BLaER1 treated with 17β-estradiol and CSF1 and Interleukin-3, amounts not matched to agents 10 nM and 100 nM (cell line): ENCODE measurements at regions not wholly inside any gene's neighbourhood (a gene's known extent, or its start where the extent isn't known, plus 50 kb on each side); places are given as distances from the start of the nearest gene placed in this dataset.

ENCODE experiments used
- H3K27ac ChIP-seq, 11 experiments: shearing (Covaris generic); formaldehyde crosslinking; 2 replicates each; pipeline ENCODE4 v1.8.1; 2022
- H3K27me3 ChIP-seq, 11 experiments: shearing (Covaris generic); formaldehyde crosslinking; 2 replicates each; pipeline ENCODE4 v1.8.1; 2022
- H3K36me3 ChIP-seq, 11 experiments: shearing (Covaris generic); formaldehyde crosslinking; 2 replicates each; pipeline ENCODE4 v1.8.1; 2022
- H3K4me1 ChIP-seq, 10 experiments: shearing (Covaris generic); formaldehyde crosslinking; 2 replicates each; pipeline ENCODE4 v1.8.1; 2022
- H3K4me2 ChIP-seq, 11 experiments: shearing (Covaris generic); formaldehyde crosslinking; 2 replicates each; pipeline ENCODE4 v1.8.1; 2022
- H3K4me3 ChIP-seq, 10 experiments: shearing (Covaris generic); formaldehyde crosslinking; 2 replicates each; pipeline ENCODE4 v1.8.1; 2022
- H3K9ac ChIP-seq, 11 experiments: shearing (Covaris generic); formaldehyde crosslinking; 2 replicates each; pipeline ENCODE4 v1.8.1; 2022
- H3K9me3 ChIP-seq, 11 experiments: shearing (Covaris generic); formaldehyde crosslinking; replicated peaks in 1 of 11; 2 replicates each; pipeline ENCODE4 v1.8.1; 2022
- H4K20me1 ChIP-seq, 11 experiments: shearing (Covaris generic); formaldehyde crosslinking; 2 replicates each; pipeline ENCODE4 v1.8.1; 2022
- Cebpa-rat ChIP-seq, 11 experiments: shearing (Covaris generic); IDR thresholded peaks; 2 replicates each; pipeline ENCODE4 v1.8.1; 2022

DNA sequence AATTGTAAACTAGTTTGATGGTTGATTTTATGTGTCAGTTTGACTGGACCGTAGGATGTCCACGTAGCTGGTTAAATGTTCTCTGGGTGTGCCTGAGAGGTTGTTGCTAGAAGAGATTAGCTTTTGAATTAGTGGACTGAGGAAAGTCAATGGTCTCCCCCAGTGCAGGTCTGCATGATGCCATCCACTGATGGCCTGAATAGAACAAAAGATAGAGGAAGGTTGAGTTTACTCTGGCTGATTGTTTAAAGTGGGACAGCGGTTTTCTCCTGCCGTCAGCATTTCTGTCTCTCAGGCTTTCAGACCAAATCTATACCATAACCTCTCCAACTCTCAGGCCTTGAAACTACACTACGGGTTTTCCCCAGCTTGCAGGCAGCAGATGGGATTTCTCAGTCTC is 899.2 kb upstream of the WWC1 start:
- Histone ChIP-seq H3K27me3 (no peaks in the 10 kb centered on the region), H3K4me3 (no peak overlapping the region), H3K36me3 (no peaks in the 10 kb centered on the region), H3K9me3 (peaks cover 0 to 32% (median 6%) of the 10 kb centered on the region in 11 experiments; a peak in 10 of 22 replicates), H3K9ac (no peak overlapping the region), H3K4me2 (no peak overlapping the region), H4K20me1 (no peaks in the 10 kb centered on the region), H3K4me1 (peaks cover 0 to 4% (median 0%) of the 10 kb centered on the region in 10 experiments; a peak in 2 of 20 replicates), H3K27ac (no peak overlapping the region)
- no peak for TF ChIP-seq Cebpa-rat (IDR thresholded peaks at IDR 0.05)

DNA sequence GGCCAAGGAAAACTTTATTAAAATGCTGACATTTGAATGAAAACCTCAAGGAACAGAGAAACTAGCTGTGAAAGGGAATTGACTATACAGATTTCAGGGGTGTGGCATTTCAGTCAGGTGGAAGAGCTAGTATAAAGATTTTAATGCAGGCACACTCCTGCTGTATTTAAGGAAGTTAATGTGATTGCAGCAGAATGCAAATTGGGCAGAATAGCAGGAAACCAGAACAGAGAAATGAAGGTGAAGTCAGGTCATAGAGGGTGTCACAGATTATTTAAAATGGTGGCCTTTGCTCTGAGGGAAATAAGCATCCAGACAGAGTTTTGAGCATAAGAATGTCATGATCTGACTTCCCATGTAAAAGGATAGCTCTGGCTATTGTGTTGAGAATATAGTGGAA is 898.1 kb upstream of the WWC1 start:
- Histone ChIP-seq H3K27ac (no peak overlapping the region), H3K36me3 (no peaks in the 10 kb centered on the region), H3K9ac (no peak overlapping the region), H3K9me3 (peaks cover 0 to 27% (median 6%) of the 10 kb centered on the region in 11 experiments; a peak in 9 of 22 replicates), H4K20me1 (no peaks in the 10 kb centered on the region), H3K4me1 (peaks cover 0 to 4% (median 0%) of the 10 kb centered on the region in 10 experiments; a peak in 2 of 20 replicates), H3K4me3 (no peak overlapping the region), H3K27me3 (no peaks in the 10 kb centered on the region), H3K4me2 (no peak overlapping the region)
- no peak for TF ChIP-seq Cebpa-rat (IDR thresholded peaks at IDR 0.05)

DNA sequence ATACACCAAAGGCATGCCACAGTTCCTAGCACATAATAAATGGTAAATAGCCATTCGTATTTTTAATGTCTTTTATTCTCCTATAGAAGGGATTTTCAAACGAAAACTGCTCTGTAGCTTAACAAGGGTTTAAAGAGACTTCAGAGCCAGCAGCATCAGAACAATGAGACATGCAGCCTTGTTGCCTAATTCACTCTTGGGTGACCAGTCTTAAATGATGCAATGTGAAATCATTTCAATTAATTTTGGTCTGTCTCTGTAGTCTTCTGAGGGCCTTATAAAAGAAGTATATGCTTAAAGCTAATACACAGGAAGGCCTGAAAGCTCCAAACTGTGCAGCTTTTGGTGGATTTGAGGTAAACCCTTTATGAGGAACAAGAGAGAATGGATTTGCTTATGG is 888.8 kb upstream of the WWC1 start:
- no peaks in the 10 kb centered on the region for H4K20me1 ChIP-seq
- no peak for TF ChIP-seq Cebpa-rat (IDR thresholded peaks at IDR 0.05)
- no peaks in the 10 kb centered on the region for H3K27me3 ChIP-seq
- no peaks in the 10 kb centered on the region for H3K36me3 ChIP-seq
- H3K9me3 ChIP-seq = peaks cover 0 to 8% (median 0%) of the 10 kb centered on the region in 11 experiments; a peak in 3 of 22 replicates
- H3K9ac ChIP-seq = no peak overlapping the region
- H3K4me2 ChIP-seq = no peak overlapping the region
- no peak overlapping the region for H3K4me3 ChIP-seq
- H3K4me1 ChIP-seq = 0 out of 20 replicates have a peak, but pooled peaks cover 0 to 3% (median 0%) of the 10 kb centered on the region in 10 experiments
- no peak overlapping the region for H3K27ac ChIP-seq

DNA sequence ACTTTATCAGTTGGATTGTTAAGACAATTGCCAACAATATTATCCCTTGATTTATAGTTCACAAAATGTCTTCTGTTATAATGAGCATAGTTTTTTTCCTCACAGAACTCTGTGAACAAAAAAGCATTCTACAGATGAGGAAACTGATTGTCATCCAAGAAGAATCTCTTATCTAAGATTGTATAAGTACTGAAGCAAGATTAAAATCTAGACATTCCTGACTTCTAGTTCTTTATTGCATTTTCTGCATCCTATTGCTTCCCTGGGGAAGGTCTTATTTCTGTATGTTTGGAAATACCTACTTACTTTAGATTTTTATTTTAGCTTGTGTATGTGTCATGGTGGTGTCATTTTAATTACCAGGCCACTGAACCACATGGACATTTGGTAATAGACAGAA is 884.9 kb upstream of the WWC1 start:
- Histone ChIP-seq H3K4me1 (0 out of 20 replicates have a peak, but pooled peaks cover 0 to 3% (median 0%) of the 10 kb centered on the region in 10 experiments), H3K36me3 (no peaks in the 10 kb centered on the region), H3K9ac (no peak overlapping the region), H3K9me3 (no peaks in the 10 kb centered on the region), H3K4me2 (no peak overlapping the region), H3K27me3 (no peaks in the 10 kb centered on the region), H3K27ac (no peak overlapping the region), H4K20me1 (no peaks in the 10 kb centered on the region), H3K4me3 (no peak overlapping the region)
- no peak for TF ChIP-seq Cebpa-rat (IDR thresholded peaks at IDR 0.05)

DNA sequence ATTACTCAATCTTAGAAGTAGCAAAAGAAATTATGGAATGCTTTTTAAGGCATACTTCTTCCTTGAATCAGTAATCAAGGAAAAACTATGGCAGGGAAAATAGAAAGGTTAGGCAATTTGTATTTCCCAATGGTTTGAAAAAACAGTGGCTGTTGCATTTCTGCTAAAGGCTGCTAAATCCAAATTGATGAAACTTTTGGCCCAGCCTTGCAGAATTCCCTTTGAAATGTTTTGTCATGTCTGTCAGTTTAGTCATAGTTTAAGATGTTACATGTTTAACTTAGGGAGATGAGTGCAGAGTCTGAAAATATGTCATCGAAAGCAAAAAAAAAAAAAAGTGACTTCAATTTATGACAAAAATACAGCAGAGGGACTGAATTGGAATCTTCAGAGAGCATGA is 878.9 kb upstream of the WWC1 start:
- peaks cover 0 to 7% (median 0%) of the 10 kb centered on the region in 11 experiments; a peak in 1 of 22 replicates for H3K9me3 ChIP-seq

DNA sequence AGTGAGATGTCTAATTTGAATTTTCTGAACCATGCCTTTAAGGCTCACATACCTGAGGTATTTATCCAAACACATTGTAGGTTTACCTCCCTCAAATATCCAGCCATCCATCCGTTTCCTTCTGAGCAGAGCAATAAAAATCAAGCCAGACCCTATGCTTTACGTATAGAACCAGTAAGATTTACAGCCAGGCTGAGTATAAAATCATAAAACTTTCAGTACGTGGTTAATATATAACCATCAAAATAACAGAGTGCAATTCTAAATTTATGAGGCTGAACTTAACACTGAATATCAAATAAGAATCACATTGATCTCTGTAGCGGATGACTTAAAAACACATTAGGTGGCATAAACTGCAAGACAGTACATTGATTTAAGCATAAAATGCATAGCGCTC is 877.9 kb upstream of the WWC1 start:
- Histone ChIP-seq H3K27ac (no peak overlapping the region), H3K4me3 (no peak overlapping the region), H3K36me3 (no peaks in the 10 kb centered on the region), H3K9me3 (peaks cover 0 to 7% (median 0%) of the 10 kb centered on the region in 11 experiments; a peak in 1 of 22 replicates), H3K4me1 (no peaks in the 10 kb centered on the region), H3K9ac (no peak overlapping the region), H3K27me3 (no peaks in the 10 kb centered on the region), H3K4me2 (no peak overlapping the region), H4K20me1 (no peaks in the 10 kb centered on the region)
- TF ChIP-seq Cebpa-rat (IDR thresholded peaks at IDR 0.05) = no peak

More for the DNA sequence above, 878.9 kb upstream of the WWC1 start:
- no peak overlapping the region for H3K4me3 ChIP-seq
- no peaks in the 10 kb centered on the region for H4K20me1 ChIP-seq
- no peaks in the 10 kb centered on the region for H3K27me3 ChIP-seq
- H3K9ac ChIP-seq = no peak overlapping the region
- H3K4me2 ChIP-seq = no peak overlapping the region
- no peaks in the 10 kb centered on the region for H3K36me3 ChIP-seq
- no peaks in the 10 kb centered on the region for H3K4me1 ChIP-seq
- H3K27ac ChIP-seq = no peak overlapping the region
- no peak for TF ChIP-seq Cebpa-rat (IDR thresholded peaks at IDR 0.05)

DNA sequence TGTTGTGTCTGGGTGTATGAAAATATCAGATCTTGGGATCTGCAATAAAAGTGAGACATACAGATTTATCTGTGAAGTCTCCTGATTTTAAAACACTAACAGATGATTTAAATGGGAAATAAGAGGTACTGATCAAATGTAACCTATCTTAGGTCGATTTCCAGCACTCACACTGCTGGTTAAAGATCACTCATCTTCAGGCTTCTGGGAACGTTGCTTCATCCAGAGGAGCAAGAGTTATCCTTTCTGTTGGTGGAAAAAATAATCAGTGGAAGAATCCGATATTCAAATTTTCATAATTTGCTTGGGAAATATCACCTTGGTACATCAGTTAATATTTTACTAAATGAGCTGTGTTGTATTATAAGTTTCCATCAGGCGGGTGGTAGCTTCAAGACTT is 876.8 kb upstream of the WWC1 start:
- no peak for TF ChIP-seq Cebpa-rat (IDR thresholded peaks at IDR 0.05)

DNA sequence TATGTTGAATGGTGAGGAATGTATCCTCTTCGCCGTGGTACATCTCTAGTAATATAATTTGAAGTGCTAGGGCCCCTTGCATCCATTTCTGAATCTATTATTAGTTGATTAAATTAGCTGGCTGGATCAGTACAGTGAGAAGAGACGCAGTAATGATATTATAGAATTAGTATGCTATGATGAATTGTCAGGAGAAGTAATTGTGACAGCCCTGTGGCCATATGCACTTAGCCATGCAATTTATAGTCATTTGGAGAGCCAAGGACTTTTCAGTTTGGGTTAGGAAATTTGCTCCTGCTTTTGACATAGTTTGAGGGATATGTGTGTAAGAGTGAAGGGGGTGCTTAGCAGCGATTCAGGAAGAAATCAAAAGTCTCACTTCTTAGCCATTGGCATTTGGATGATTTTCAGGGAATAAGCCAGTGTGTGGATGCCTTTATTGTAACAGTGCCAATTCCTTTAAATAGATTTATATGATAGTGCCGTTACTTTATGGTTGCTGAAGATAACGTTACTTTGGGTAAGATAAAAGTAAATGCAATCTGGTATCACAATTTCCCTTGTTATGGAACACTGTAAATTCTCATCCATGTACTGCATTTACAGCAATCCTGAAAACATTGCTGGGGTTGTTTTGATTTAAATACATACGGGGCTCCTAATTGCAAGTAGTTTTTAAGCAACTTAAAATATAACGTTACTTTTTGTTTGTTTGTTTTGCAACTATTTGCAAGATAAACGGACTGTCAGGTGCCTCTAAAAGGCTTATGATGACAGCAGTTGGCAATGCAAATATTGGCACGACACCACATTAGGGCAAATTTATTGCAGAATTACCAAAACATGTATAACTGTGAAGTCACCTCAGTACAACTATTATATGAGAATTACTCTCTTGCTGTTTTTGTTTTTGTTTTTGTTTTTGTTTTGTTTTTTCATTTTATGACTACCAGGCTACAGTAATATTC is 875.4 kb upstream of the WWC1 start:
- Histone ChIP-seq H3K4me2 (no peak overlapping the region), H3K9me3 (peaks cover 0 to 7% (median 0%) of the 10 kb centered on the region in 11 experiments; a peak in 1 of 22 replicates), H3K9ac (no peak overlapping the region), H3K4me3 (no peak overlapping the region), H3K4me1 (no peaks in the 10 kb centered on the region), H3K27ac (no peak overlapping the region), H3K27me3 (no peaks in the 10 kb centered on the region), H4K20me1 (no peaks in the 10 kb centered on the region), H3K36me3 (no peaks in the 10 kb centered on the region)
- TF ChIP-seq Cebpa-rat (IDR thresholded peaks at IDR 0.05) = no peak

More for the DNA sequence above, 876.8 kb upstream of the WWC1 start:
- Histone ChIP-seq H3K4me3 (no peak overlapping the region), H3K9ac (no peak overlapping the region), H3K36me3 (no peaks in the 10 kb centered on the region), H4K20me1 (no peaks in the 10 kb centered on the region), H3K4me1 (no peaks in the 10 kb centered on the region), H3K4me2 (no peak overlapping the region), H3K27me3 (no peaks in the 10 kb centered on the region), H3K9me3 (peaks cover 0 to 7% (median 0%) of the 10 kb centered on the region in 11 experiments; a peak in 1 of 22 replicates), H3K27ac (no peak overlapping the region)

DNA sequence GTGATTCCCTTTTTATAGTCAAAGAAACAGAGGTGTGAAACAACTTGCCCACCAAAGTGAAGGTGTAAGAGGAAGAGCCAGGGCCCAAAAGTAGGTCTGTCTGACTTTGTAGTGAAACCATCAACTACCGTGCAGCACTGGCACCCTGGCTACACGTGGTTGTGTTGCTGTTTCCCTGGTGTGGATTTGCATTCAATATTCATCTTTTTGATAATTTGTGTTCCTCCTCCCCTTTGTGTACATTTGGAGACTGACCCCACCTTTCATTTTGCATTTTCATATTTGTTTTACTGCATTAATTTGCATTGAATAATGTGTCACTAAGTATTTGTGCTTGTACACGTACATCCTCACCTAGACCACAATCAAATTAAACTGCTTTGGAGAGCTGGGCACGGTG is 873.8 kb upstream of the WWC1 start:
- H3K9me3 ChIP-seq = no peaks in the 10 kb centered on the region
- H4K20me1 ChIP-seq = no peaks in the 10 kb centered on the region
- H3K9ac ChIP-seq = no peak overlapping the region
- no peak overlapping the region for H3K4me2 ChIP-seq
- H3K36me3 ChIP-seq = no peaks in the 10 kb centered on the region
- TF ChIP-seq Cebpa-rat (IDR thresholded peaks at IDR 0.05) = no peak
- H3K27me3 ChIP-seq = no peaks in the 10 kb centered on the region
- H3K4me1 ChIP-seq = no peaks in the 10 kb centered on the region
- H3K4me3 ChIP-seq = no peak overlapping the region
- H3K27ac ChIP-seq = no peak overlapping the region
